Large intestine (tissue), 3 donors: ENCODE measurements at regions not wholly inside any gene's neighbourhood (a gene's known extent, or its start where the extent isn't known, plus 50 kb on each side); places are given as distances from the start of the nearest gene placed in this dataset.
A peak's percentile ranks its signal among the peaks of the same experiment; 100 is the strongest.

Source experiments
- DNase-seq, 2 donors: peaks; one replicate each; pipeline versions ENCODE4 v3.0.0 to v3.0.0-alpha.2; 2013
- H3K27ac ChIP-seq: one replicate; pipeline ENCODE4 v1.5.1; 2013; ENCODE audit warnings: low read length
- H3K27me3 ChIP-seq: 2 replicates; pipeline ENCODE4 v1.6.1; 2013; ENCODE audit warnings: low read length; ENCODE audit not compliant: control insufficient read depth, insufficient read depth
- H3K36me3 ChIP-seq: 2 replicates; pipeline ENCODE4 v1.6.1; 2013; ENCODE audit warnings: low read length; ENCODE audit not compliant: control insufficient read depth, insufficient read depth
- H3K4me1 ChIP-seq: one replicate; pipeline ENCODE4 v1.6.1; 2013; ENCODE audit warnings: low read length; ENCODE audit not compliant: control insufficient read depth, insufficient read depth
- H3K4me3 ChIP-seq: one replicate; pipeline ENCODE4 v1.5.1; 2013; ENCODE audit warnings: low read length
- H3K9me3 ChIP-seq: one replicate; pipeline ENCODE4 v1.6.1; 2013; ENCODE audit warnings: mild to moderate bottlenecking, low read depth, low read length, moderate library complexity; ENCODE audit not compliant: control insufficient read depth
- WGBS: methylation state at CpG from one replicate; pipeline ENCODE4 v1.1.5; 2013; ENCODE audit warnings: low lambda C conversion rate; ENCODE audit not compliant: insufficient coverage; 5-methylcytosine and 5-hydroxymethylcytosine counted together

GRCh38 chr3:29057326-29057725 is 223.5 kb upstream of the RBMS3 start:
- peaks cover 7% of the 10 kb centered on the region for H3K9me3 ChIP-seq
- no peak overlapping the region for H3K27ac ChIP-seq
- H3K36me3 ChIP-seq = no peaks in the 10 kb centered on the region
- no peak overlapping the region for H3K4me3 ChIP-seq
- no peak for DNase-seq
- no peaks in the 10 kb centered on the region for H3K4me1 ChIP-seq
- no peaks in the 10 kb centered on the region for H3K27me3 ChIP-seq

DNA sequence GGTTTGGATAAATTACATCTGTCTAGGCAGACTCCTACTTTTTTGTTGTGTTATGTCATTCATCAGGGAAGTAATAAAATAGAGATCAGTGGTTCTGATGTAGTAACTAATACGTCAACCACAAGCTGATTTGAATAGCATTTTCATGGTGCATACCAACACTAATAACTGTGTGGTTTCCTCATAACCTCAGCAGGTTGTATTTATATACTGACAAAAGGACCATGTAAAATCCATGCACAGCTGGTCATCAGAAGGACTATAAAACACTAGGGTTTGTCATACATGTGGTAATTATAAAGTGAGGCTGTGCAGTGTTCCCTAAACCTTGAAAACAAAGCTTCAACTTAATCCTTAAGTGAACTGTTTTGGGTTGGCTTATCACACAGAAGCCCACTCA is 216.8 kb upstream of the RBMS3 start:
- H3K4me1 ChIP-seq = no peaks in the 10 kb centered on the region
- H3K36me3 ChIP-seq = no peaks in the 10 kb centered on the region
- DNase-seq = no peak
- H3K27me3 ChIP-seq = no peaks in the 10 kb centered on the region
- no CpG with 5 or more reads among the region's 1 CpG for WGBS
- no peak overlapping the region for H3K27ac ChIP-seq
- H3K9me3 ChIP-seq = no peaks in the 10 kb centered on the region
- no peak overlapping the region for H3K4me3 ChIP-seq

GRCh38 chr3:29065211-29065785 is 215.6 kb upstream of the RBMS3 start:
- no peak overlapping the region for H3K27ac ChIP-seq
- no peak overlapping the region for H3K4me3 ChIP-seq
- peak; percentile 15 to 50 for DNase-seq
- no peaks in the 10 kb centered on the region for H3K36me3 ChIP-seq
- no peaks in the 10 kb centered on the region for H3K9me3 ChIP-seq
- WGBS = no CpG with 5 or more reads among the region's 2 CpGs
- H3K27me3 ChIP-seq = no peaks in the 10 kb centered on the region
- no peaks in the 10 kb centered on the region for H3K4me1 ChIP-seq

- WGBS = no CpG with 5 or more reads among the region's 4 CpGs
- Histone ChIP-seq H3K4me3 (no peak overlapping the region), H3K36me3 (no peaks in the 10 kb centered on the region), H3K27me3 (no peaks in the 10 kb centered on the region), H3K27ac (no peak overlapping the region), H3K4me1 (no peaks in the 10 kb centered on the region), H3K9me3 (no peaks in the 10 kb centered on the region)
- no peak for DNase-seq
These were observed 213.9 kb upstream of the RBMS3 start for GRCh38 chr3:29067007-29067406.

DNA sequence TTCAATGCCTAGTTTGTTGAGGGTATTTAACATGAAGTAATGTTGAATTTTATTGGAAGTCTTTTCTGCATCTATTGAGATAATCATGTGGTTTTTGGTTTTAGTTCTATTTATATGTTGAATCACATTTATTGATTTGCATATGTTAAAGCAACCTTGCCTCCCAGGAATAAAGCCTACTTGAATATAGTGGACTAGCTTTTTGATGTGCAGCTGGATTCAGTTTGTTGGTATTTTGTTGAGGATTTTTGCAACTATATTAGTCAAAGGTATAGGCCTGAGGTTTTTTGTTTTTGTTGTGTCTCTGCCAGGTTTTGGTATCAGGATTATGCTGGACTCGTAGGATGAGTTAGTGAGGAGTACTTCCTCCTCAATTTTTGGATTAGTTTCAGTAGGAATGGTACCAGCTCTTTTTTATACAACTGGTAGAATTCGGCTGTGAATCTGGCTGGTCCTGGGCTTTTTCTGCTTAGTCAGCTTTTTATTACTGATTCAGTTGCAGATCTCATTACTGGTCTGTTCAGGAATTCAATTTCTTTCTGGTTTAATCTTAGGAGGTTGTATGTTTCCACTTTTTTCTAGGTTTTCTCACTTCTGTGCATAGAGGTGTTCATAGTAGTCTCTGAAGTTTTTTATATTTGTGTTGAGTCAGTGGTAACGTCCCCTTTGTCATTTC is 209.8 kb upstream of the RBMS3 start:
- 50% methylated on average over 1 of the region's 3 CpGs for WGBS
- no peak overlapping the region for H3K4me3 ChIP-seq
- no peaks in the 10 kb centered on the region for H3K36me3 ChIP-seq
- no peak for DNase-seq
- H3K27ac ChIP-seq = no peak overlapping the region
- H3K9me3 ChIP-seq = no peaks in the 10 kb centered on the region
- H3K27me3 ChIP-seq = no peaks in the 10 kb centered on the region
- no peaks in the 10 kb centered on the region for H3K4me1 ChIP-seq

DNA sequence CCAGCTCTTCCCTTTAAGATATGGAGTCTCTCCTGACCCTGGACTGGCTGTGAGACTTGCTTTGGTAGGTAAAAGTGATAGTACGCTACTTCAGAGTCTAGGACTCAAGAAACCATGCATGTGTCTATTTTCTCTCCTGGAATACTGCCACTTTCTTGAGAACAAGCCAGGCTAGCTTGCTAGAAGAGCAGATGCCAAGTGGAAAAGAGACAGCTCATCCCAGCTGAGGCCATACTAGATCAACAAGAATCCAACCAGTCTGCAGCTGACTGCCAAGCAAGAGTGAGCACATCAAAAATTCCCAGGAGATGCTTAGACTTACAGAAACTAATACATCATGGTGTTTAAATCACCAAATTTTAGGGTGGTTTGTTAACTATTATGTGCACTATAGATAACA is 208.3 kb upstream of the RBMS3 start:
- Histone ChIP-seq H3K4me3 (no peak overlapping the region), H3K4me1 (no peaks in the 10 kb centered on the region), H3K27me3 (no peaks in the 10 kb centered on the region), H3K36me3 (no peaks in the 10 kb centered on the region), H3K9me3 (no peaks in the 10 kb centered on the region), H3K27ac (no peak overlapping the region)
- DNase-seq = no peak
- 80% methylated on average over 1 of the region's 1 CpG for WGBS

DNA sequence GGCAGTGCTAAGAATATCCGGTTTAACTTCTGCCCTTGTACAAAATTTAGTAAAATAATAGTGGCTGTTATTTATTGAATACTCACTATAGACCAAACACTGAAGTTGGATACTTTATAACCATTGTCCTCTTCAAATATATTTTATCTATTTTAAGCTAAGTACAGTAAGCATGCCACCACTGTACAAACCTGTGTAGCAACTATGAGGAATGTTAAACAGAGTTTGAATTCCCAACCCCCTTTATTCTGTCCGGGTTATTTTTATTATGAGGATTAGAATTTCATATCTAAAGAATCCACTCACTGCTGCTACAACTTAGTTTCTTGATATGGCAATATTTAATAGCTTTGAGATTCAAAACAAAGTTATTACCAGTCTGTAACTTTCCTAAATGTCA is 203.5 kb upstream of the RBMS3 start:
- Histone ChIP-seq H3K36me3 (no peaks in the 10 kb centered on the region), H3K4me3 (no peak overlapping the region), H3K27me3 (no peaks in the 10 kb centered on the region), H3K27ac (no peak overlapping the region), H3K4me1 (no peaks in the 10 kb centered on the region), H3K9me3 (no peaks in the 10 kb centered on the region)
- no peak for DNase-seq
- WGBS = 60% methylated on average over 1 of the region's 2 CpGs

GRCh38 chr3:29079358-29079757 is 201.5 kb upstream of the RBMS3 start:
- DNase-seq = no peak

DNA sequence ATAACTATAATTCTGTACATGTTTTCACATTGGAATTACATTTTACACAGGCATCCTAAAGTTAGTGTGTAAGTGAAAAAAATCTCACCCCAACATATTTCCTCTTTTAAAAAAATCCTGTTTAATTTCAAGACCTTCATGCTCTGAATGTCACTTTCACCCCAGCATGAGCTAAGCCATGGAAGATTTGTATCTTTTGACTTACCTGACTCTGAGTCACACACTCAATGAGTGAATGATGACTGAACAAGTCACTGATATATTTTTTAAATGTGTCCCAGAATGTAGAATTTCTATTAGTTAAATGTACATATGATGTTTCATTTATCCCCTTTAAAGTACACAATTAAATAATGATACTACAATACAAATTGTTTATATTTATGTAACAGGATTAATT is 199.9 kb upstream of the RBMS3 start:
- Histone ChIP-seq H3K4me1 (no peaks in the 10 kb centered on the region), H3K27ac (no peak overlapping the region), H3K4me3 (no peak overlapping the region), H3K9me3 (no peaks in the 10 kb centered on the region), H3K36me3 (no peaks in the 10 kb centered on the region), H3K27me3 (no peaks in the 10 kb centered on the region)
- DNase-seq = no peak

More at GRCh38 chr3:29079358-29079757, 201.5 kb upstream of the RBMS3 start:
- H3K9me3 ChIP-seq = no peaks in the 10 kb centered on the region
- H3K4me3 ChIP-seq = no peak overlapping the region
- H3K4me1 ChIP-seq = no peaks in the 10 kb centered on the region
- no peak overlapping the region for H3K27ac ChIP-seq
- no peaks in the 10 kb centered on the region for H3K27me3 ChIP-seq
- H3K36me3 ChIP-seq = no peaks in the 10 kb centered on the region

- H3K4me1 ChIP-seq = no peaks in the 10 kb centered on the region
- no peaks in the 10 kb centered on the region for H3K9me3 ChIP-seq
- no peaks in the 10 kb centered on the region for H3K27me3 ChIP-seq
- H3K4me3 ChIP-seq = no peak overlapping the region
- WGBS = 40% methylated on average over 1 of the region's 2 CpGs
- no peaks in the 10 kb centered on the region for H3K36me3 ChIP-seq
- DNase-seq = no peak
- no peak overlapping the region for H3K27ac ChIP-seq
These were observed 197.8 kb upstream of the RBMS3 start for GRCh38 chr3:29083081-29083480.

- Histone ChIP-seq H3K27me3 (no peaks in the 10 kb centered on the region), H3K36me3 (no peaks in the 10 kb centered on the region), H3K27ac (no peak overlapping the region), H3K4me1 (no peaks in the 10 kb centered on the region), H3K9me3 (no peaks in the 10 kb centered on the region), H3K4me3 (no peak overlapping the region)
- DNase-seq = peak in 1 of 2 donors; percentile 5
- WGBS = 67% methylated on average over 1 of the region's 1 CpG
These were observed 197.2 kb upstream of the RBMS3 start for GRCh38 chr3:29083676-29084075.
